ENCODE measurements at regions not wholly inside any gene's neighbourhood (a gene's known extent, or its start where the extent isn't known, plus 50 kb on each side); places are given as distances from the start of the nearest gene placed in this dataset.

DNA sequence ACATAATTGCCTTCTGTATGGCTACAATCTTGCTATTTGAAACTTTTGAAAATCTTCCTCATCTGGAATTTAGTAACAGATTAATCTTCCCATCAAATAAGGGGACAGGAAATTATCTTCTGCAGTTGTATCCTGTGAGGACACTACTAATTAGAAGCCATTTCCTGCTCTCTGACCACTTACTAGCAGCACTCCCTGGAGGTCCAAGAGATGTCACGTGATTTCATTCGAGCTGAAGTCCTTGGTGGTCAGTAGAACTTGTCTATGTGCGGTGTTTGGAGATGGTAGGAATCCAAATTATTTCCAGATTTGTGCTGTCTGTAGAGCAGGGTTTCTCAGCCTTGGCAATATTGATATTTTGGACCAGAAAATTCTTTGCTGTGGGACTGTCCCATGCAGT lies 202.5 kb downstream of the TFAP2B start:
- H3K9ac ChIP-seq (ENCODE audit: low read length): no peak overlapping the region
- H3K4me2 ChIP-seq (ENCODE audit: low read depth, low read length): no peak overlapping the region
- H3K79me2 ChIP-seq (ENCODE audit: low read length): no peaks in the 10 kb centered on the region
- no peaks in the 10 kb centered on the region for H3F3A ChIP-seq (ENCODE audit: insufficient read depth, low read length)
- H3K27ac ChIP-seq (ENCODE audit: low read length): no peak overlapping the region
- no peaks in the 10 kb centered on the region for H3K4me1 ChIP-seq (ENCODE audit: low read length)
- no peaks in the 10 kb centered on the region for H3K36me3 ChIP-seq (replicated peaks; ENCODE audit: insufficient read depth, low read length)
- no peaks in the 10 kb centered on the region for H3K27me3 ChIP-seq (replicated peaks; ENCODE audit: insufficient read depth, low read length)
- DNase-seq: no peak
- H3K9me2 ChIP-seq (replicated peaks; ENCODE audit: insufficient read depth, low read length): no peaks in the 10 kb centered on the region
- no peaks in the 10 kb centered on the region for H4K20me1 ChIP-seq (ENCODE audit: insufficient read depth, low read length)
- H3K9me3 ChIP-seq (replicated peaks; ENCODE audit: insufficient read depth, low read length): no peaks in the 10 kb centered on the region
- H2AFZ ChIP-seq (ENCODE audit: low read length): no peak overlapping the region
- TF ChIP-seq EZH2phosphoT487 (IDR thresholded peaks at IDR 0.05; ENCODE audit: low read length): no peak
- no peak for TF ChIP-seq EZH2 (optimal IDR thresholded peaks at IDR 0.05; ENCODE audit: low read depth, low read length)
- TF ChIP-seq, protein P1, sequence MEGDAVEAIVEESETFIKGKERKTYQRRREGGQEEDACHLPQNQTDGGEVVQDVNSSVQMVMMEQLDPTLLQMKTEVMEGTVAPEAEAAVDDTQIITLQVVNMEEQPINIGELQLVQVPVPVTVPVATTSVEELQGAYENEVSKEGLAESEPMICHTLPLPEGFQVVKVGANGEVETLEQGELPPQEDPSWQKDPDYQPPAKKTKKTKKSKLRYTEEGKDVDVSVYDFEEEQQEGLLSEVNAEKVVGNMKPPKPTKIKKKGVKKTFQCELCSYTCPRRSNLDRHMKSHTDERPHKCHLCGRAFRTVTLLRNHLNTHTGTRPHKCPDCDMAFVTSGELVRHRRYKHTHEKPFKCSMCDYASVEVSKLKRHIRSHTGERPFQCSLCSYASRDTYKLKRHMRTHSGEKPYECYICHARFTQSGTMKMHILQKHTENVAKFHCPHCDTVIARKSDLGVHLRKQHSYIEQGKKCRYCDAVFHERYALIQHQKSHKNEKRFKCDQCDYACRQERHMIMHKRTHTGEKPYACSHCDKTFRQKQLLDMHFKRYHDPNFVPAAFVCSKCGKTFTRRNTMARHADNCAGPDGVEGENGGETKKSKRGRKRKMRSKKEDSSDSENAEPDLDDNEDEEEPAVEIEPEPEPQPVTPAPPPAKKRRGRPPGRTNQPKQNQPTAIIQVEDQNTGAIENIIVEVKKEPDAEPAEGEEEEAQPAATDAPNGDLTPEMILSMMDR (IDR thresholded peaks at IDR 0.05; ENCODE audit: low read length): no peak
- H3K4me3 ChIP-seq (ENCODE audit: low read length): no peak overlapping the region

DNA sequence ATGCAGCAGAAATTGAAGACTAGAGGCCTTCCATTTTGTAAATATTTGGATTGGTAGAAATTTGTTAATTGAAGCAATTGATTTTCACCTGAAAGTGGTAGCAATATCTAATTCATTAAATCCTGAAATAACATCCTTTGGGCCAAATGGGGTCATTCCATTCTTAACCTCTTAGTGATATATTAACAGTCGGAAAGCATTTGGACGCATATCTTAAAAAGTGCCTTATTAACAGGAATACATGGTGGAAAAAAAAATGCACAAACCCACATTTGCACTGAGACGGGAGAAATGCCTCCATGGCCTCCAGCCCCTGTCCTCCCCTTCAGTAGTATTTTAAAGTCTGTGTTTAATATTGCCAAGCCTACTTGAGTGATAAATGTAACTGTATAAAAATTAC lies 205.5 kb downstream of the TFAP2B start:
- no peak for TF ChIP-seq EZH2 (optimal IDR thresholded peaks at IDR 0.05; ENCODE audit: low read depth, low read length)
- no peak for TF ChIP-seq EZH2phosphoT487 (IDR thresholded peaks at IDR 0.05; ENCODE audit: low read length)
- TF ChIP-seq, protein P1 (IDR thresholded peaks at IDR 0.05; ENCODE audit: low read length): no peak

DNA sequence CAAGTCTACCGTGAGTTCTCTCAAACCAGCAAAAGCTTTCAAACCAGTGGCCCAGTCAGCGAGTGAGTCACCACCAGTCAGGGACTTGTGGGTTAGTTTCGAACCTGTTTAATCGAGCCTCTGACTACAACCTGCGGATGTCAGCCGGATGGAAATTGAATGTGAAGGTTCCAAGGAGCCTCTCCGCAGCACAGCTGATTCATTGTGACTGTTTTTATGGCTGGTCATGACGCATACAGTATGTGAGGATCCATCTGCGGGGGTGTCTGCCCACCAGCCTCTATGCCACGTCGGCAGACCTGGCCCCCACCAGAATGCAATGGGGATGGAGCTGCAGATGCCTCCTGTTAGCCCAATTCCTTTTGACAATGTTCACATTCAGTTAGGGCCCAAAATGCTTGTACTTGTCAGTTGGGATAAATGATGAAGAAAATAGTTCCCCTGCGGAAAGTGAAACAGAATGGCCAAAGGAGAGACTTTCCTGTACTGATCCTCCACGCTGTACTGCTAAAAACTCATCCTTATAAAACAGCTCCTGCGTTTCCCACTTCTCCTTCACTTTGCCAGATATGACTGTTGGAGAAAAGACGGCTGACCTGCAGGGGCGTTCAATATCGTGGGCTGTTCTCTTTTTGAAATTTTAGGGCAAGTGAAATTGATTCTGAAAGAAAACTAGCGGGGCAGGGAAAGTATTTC lies 206.6 kb downstream of the TFAP2B start:
- no peaks in the 10 kb centered on the region for H3K36me3 ChIP-seq (replicated peaks; ENCODE audit: insufficient read depth, low read length)
- no peak overlapping the region for H2AFZ ChIP-seq (ENCODE audit: low read length)
- no peaks in the 10 kb centered on the region for H3K9me2 ChIP-seq (replicated peaks; ENCODE audit: insufficient read depth, low read length)
- TF ChIP-seq EZH2phosphoT487 (IDR thresholded peaks at IDR 0.05; ENCODE audit: low read length) (no peak), EZH2 (optimal IDR thresholded peaks at IDR 0.05; ENCODE audit: low read depth, low read length) (no peak)
- TF ChIP-seq, protein P1 (IDR thresholded peaks at IDR 0.05; ENCODE audit: low read length): no peak
- no peak overlapping the region for H3K4me3 ChIP-seq (ENCODE audit: low read length)
- no peaks in the 10 kb centered on the region for H3K9me3 ChIP-seq (replicated peaks; ENCODE audit: insufficient read depth, low read length)
- no peak overlapping the region for H3K4me2 ChIP-seq (ENCODE audit: low read depth, low read length)
- no peaks in the 10 kb centered on the region for H3F3A ChIP-seq (ENCODE audit: insufficient read depth, low read length)
- no peaks in the 10 kb centered on the region for H4K20me1 ChIP-seq (ENCODE audit: insufficient read depth, low read length)
- no peak for DNase-seq
- no peak overlapping the region for H3K9ac ChIP-seq (ENCODE audit: low read length)
- no peaks in the 10 kb centered on the region for H3K4me1 ChIP-seq (ENCODE audit: low read length)
- no peaks in the 10 kb centered on the region for H3K79me2 ChIP-seq (ENCODE audit: low read length)
- H3K27me3 ChIP-seq (replicated peaks; ENCODE audit: insufficient read depth, low read length): no peaks in the 10 kb centered on the region
- no peak overlapping the region for H3K27ac ChIP-seq (ENCODE audit: low read length)

More for the DNA sequence above, 205.5 kb downstream of the TFAP2B start:
- no peaks in the 10 kb centered on the region for H3K4me1 ChIP-seq (ENCODE audit: low read length)
- H4K20me1 ChIP-seq (ENCODE audit: insufficient read depth, low read length): no peaks in the 10 kb centered on the region
- H2AFZ ChIP-seq (ENCODE audit: low read length): no peak overlapping the region
- H3K79me2 ChIP-seq (ENCODE audit: low read length): no peaks in the 10 kb centered on the region
- H3K4me3 ChIP-seq (ENCODE audit: low read length): no peak overlapping the region
- no peaks in the 10 kb centered on the region for H3K9me3 ChIP-seq (replicated peaks; ENCODE audit: insufficient read depth, low read length)
- H3K27me3 ChIP-seq (replicated peaks; ENCODE audit: insufficient read depth, low read length): no peaks in the 10 kb centered on the region
- no peaks in the 10 kb centered on the region for H3K9me2 ChIP-seq (replicated peaks; ENCODE audit: insufficient read depth, low read length)
- no peak overlapping the region for H3K27ac ChIP-seq (ENCODE audit: low read length)
- H3K4me2 ChIP-seq (ENCODE audit: low read depth, low read length): no peak overlapping the region
- no peak for DNase-seq
- H3K9ac ChIP-seq (ENCODE audit: low read length): no peak overlapping the region
- H3F3A ChIP-seq (ENCODE audit: insufficient read depth, low read length): no peaks in the 10 kb centered on the region
- no peaks in the 10 kb centered on the region for H3K36me3 ChIP-seq (replicated peaks; ENCODE audit: insufficient read depth, low read length)
